Aorta (tissue), 5 donors: ENCODE measurements at regions not wholly inside any gene's neighbourhood (a gene's known extent, or its start where the extent isn't known, plus 50 kb on each side); places are given as distances from the start of the nearest gene placed in this dataset.

Source experiments
- ATAC-seq: fragments of 200-7000 bp; cut with Tn5 transposase; one replicate; pipeline ENCODE4 v1.9.1; 2022; ENCODE audit warnings: moderate library complexity; ENCODE audit not compliant: low FRiP score
- DNase-seq, 2 donors: peaks; one replicate each; pipeline ENCODE4 v3.0.0-alpha.2; 2020
- H3K27ac ChIP-seq, 2 donors: one replicate each; pipeline ENCODE4 v1.5.1; 2013; ENCODE audit warnings: low read length in 2 of 2, mild to moderate bottlenecking in 2 of 2, moderate library complexity in 2 of 2, control low read depth in 1 of 2, inconsistent platforms in 1 of 2, low read depth in 1 of 2
- H3K27me3 ChIP-seq, 2 donors: one replicate each; pipeline ENCODE4 v1.6.1; 2013; ENCODE audit warnings: control low read depth in 1 of 2, low read length in 1 of 2, mild to moderate bottlenecking in 1 of 2, moderate library complexity in 1 of 2; ENCODE audit not compliant: insufficient read depth in 2 of 2, control insufficient read depth in 1 of 2
- H3K36me3 ChIP-seq, 2 donors: one replicate each; pipeline ENCODE4 v1.6.1; 2013; ENCODE audit warnings: control low read depth in 1 of 2, low read length in 1 of 2, mild to moderate bottlenecking in 1 of 2; ENCODE audit not compliant: insufficient read depth in 2 of 2, control insufficient read depth in 1 of 2
- H3K4me1 ChIP-seq, 2 donors: one replicate each; pipeline ENCODE4 v1.6.1; 2013; ENCODE audit warnings: low read length in 2 of 2, control low read depth in 1 of 2, mild to moderate bottlenecking in 1 of 2, moderate library complexity in 1 of 2; ENCODE audit not compliant: insufficient read depth in 2 of 2, control insufficient read depth in 1 of 2
- H3K4me3 ChIP-seq, 2 donors: one replicate each; pipeline ENCODE4 v1.5.1; 2013; ENCODE audit warnings: low read length in 2 of 2, control low read depth in 1 of 2, mild to moderate bottlenecking in 1 of 2
- H3K9me3 ChIP-seq: one replicate; pipeline ENCODE4 v1.6.1; 2013; ENCODE audit warnings: mild to moderate bottlenecking, low read length; ENCODE audit not compliant: control insufficient read depth
- WGBS, 2 donors: extraction: QIAGEN DNeasy Blood & Tissue Kit; methylation state at CpG; one replicate each; pipeline ENCODE4 v1.1.7; 2013; 5-methylcytosine and 5-hydroxymethylcytosine counted together
- intact Hi-C, 2 donors: fragments of 100-400 bp; cut with DNase I; formaldehyde crosslinking; loops; one replicate each; pipeline versions ENCODE4 v1.14.2 to v1.15.0; 2022
- donor health status: healthy with polysubstance abuse.
- donor health status: Bipolar disorder and iron deficiency.
- donor health status: DM: no; HTN: no; CAD: no.
- donor health status: DM: no; HTN: no; CAD: no.
- donor health status: DM: yes; HTN: yes; CAD: no.

DNA sequence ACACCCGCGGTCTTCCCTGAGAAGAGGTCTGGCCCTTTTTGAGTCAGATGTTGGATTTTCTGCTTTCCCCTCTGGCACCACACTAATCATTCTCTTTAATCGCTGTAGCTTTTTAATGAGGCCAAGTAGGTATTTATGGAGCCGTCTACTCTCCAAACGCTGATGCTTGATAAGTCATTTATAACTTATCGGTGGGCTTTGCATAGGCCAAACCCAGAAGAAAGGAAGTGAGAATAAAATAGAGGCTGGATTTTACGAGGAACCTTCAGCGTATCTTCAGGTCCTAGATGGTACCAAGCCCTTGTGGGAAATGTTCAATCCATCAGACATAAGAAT lies 142.5 kb upstream of the CTAGE1 start:
- DNase-seq = no peak
- Histone ChIP-seq H3K4me1 (peaks cover 0 to 5% of the 10 kb centered on the region in 2 donors), H3K27me3 (no peaks in the 10 kb centered on the region), H3K4me3 (peak overlapping the region; percentile 31 to 61), H3K27ac (peak overlapping the region; percentile 24 to 97), H3K9me3 (no peaks in the 10 kb centered on the region), H3K36me3 (no peaks in the 10 kb centered on the region)
- ATAC-seq = no peak
- intact Hi-C loops = loop anchor here (5.0 to 10.0 kb wide), 2 partner anchors 563 to 665 kb away; no protein-coding TSS in a partner anchor
- WGBS, 2 donors = 4 to 5% methylated on average over 8 of the region's 8 CpGs

DNA sequence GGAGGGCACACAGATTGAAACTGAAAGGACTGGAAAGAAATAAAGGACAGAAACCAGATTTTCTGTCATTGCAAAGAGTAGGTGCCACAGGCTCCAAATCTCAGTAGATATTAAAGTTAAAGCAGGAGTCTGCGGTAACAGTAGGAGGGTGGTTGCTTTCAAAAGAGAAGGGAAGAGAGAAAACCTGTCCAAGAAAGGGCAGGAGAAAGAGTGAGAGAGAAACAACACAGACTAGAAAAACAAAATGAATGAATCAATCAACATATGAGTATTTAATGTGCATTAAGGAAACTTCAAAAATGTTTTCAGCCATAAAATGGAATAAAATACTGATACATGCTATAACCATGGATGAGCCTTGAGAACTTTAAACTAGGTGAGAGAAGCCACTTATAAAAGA lies 143.1 kb upstream of the CTAGE1 start:
- Histone ChIP-seq H3K36me3 (no peaks in the 10 kb centered on the region), H3K4me1 (peaks cover 0 to 5% of the 10 kb centered on the region in 2 donors), H3K9me3 (no peaks in the 10 kb centered on the region), H3K4me3 (peak overlapping the region in 1 of 2 donors; percentile 61), H3K27me3 (no peaks in the 10 kb centered on the region), H3K27ac (peak overlapping the region in 1 of 2 donors; percentile 24)
- 17 to 22% methylated on average over 1 of the region's 1 CpG for WGBS, 2 donors
- no peak for ATAC-seq
- no peak for DNase-seq
- intact Hi-C loops = loop anchor here (5.0 to 10.0 kb wide), 2 partner anchors 563 to 666 kb away; no protein-coding TSS in a partner anchor

DNA sequence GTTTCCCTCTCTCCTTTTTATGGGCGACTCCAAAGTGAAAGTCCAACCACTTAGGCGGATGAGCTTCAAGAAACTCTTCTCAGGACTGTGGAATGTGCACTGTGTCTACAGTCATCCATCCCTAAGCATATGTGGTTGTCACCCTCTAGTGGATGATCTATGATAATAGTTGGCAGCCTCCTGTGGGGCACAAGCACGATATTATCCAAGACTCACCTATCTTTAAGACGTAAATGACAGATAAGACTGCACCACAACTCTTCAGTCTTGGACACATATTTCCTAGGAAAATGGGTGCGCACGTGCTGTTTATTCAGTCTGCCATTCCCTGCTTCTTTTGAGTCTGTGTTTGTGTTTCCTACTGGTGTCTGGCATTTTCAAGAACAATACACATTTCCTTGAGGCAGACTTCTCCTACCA lies 145.5 kb upstream of the CTAGE1 start:
- no peak for DNase-seq
- H3K36me3 ChIP-seq = no peaks in the 10 kb centered on the region
- H3K4me1 ChIP-seq = peaks cover 0 to 5% of the 10 kb centered on the region in 2 donors
- no peaks in the 10 kb centered on the region for H3K27me3 ChIP-seq
- H3K9me3 ChIP-seq = no peaks in the 10 kb centered on the region
- H3K27ac ChIP-seq = peak overlapping the region in 1 of 2 donors; percentile 25
- ATAC-seq = peak; percentile 83
- intact Hi-C loops = loop anchor here (5.0 to 10.0 kb wide), 2 partner anchors 566 to 668 kb away; no protein-coding TSS in a partner anchor
- 0 to 2% methylated on average over 6 of the region's 6 CpGs for WGBS, 2 donors
- H3K4me3 ChIP-seq = peak overlapping the region in 1 of 2 donors; percentile 21

DNA sequence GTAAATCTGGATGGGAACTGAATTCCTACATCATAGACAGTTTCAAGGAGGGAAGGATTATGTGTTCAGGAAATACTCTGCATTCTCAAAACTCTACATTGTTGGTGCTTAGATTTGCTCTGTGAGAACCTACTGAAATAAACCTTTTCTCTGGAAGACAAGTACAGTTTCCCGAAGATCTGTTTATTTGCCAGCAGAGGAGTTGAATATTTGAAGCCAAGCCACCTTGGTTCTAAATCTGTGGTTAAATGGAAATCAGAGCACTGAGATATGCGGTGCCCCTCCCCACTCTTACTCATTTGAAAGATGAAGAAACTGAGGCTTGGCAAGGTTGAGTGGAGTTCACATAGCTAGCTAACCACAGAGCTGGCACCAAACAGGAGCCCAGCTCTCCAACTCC lies 146.3 kb upstream of the CTAGE1 start:
- ATAC-seq = no peak
- H3K27ac ChIP-seq = no peak overlapping the region

DNA sequence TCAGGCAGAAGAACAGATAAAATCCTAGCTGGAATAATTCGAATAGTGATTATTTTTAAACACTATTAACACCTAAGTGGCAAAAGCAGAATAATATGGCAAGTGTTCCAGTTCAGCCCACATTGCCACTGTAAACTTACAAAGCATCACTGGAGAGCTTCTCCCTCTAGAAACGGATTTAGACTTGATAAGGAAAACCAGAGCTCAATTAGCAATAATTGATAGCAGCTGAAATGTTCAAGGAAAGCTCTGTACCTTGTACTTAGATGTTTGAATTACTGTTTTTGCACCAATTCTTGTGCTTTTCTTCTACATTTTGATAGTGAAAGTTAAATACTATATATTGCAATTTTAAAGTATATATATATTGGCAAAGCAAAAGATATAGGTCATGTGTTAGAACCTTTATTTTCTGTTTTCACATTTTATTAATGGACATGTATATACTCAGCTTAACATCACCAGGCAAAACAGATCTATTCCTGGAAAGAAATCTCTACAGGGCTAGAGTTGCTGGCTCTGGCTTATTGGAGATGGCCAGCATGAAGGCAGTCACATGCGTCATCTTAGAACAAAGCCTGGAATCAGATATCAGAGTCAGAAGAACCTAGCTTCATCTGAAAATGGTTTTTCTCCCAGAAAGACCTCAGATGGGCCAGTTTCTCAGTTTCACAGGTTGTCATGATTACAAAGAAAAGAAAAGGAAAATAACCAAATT lies 149.1 kb upstream of the CTAGE1 start:
- H3K4me3 ChIP-seq = no peak overlapping the region
- WGBS, 2 donors = 31 to 43% methylated on average over 3 of the region's 3 CpGs
- intact Hi-C loops = loop anchor here in 1 of 2 donors (10.0 kb wide), 1 partner anchor 672 kb away; no protein-coding TSS in a partner anchor
- no peaks in the 10 kb centered on the region for H3K36me3 ChIP-seq
- no peaks in the 10 kb centered on the region for H3K27me3 ChIP-seq
- H3K4me1 ChIP-seq = peaks cover 0 to 5% of the 10 kb centered on the region in 2 donors
- no peak overlapping the region for H3K27ac ChIP-seq
- no peak for DNase-seq
- no peaks in the 10 kb centered on the region for H3K9me3 ChIP-seq
- ATAC-seq = no peak

More for the DNA sequence above, 146.3 kb upstream of the CTAGE1 start:
- no peaks in the 10 kb centered on the region for H3K36me3 ChIP-seq
- no peak overlapping the region for H3K4me3 ChIP-seq
- DNase-seq = no peak
- intact Hi-C loops = loop anchor here (5.0 to 10.0 kb wide), 2 partner anchors 567 to 669 kb away; no protein-coding TSS in a partner anchor
- H3K9me3 ChIP-seq = no peaks in the 10 kb centered on the region
- H3K27me3 ChIP-seq = no peaks in the 10 kb centered on the region
- WGBS, 2 donors = 29 to 35% methylated on average over 2 of the region's 2 CpGs
- H3K4me1 ChIP-seq = peaks cover 0 to 5% of the 10 kb centered on the region in 2 donors

DNA sequence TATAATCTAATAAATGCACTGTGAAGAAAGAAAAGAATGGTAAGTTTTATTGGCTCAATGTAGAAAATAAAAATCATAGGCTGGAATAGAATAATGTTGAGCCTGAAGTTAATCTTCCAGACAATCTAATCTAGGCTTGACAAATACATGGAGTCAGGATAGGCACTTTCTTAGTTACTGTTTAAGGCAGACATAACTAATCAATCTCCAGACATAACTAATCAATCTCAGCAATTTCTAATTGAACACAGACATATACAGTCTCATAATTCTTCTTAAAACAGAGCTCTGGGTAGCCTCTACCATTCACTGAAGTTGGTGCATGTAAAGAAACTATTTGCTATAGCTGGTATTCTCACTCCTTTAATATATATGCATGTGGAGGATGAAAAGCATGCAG lies 150.1 kb upstream of the CTAGE1 start:
- Histone ChIP-seq H3K36me3 (no peaks in the 10 kb centered on the region), H3K4me1 (peaks cover 0 to 5% of the 10 kb centered on the region in 2 donors), H3K9me3 (no peaks in the 10 kb centered on the region), H3K27ac (no peak overlapping the region), H3K27me3 (no peaks in the 10 kb centered on the region), H3K4me3 (no peak overlapping the region)
- DNase-seq (no peak), ATAC-seq (no peak)
- intact Hi-C loops = loop anchor here in 1 of 2 donors (10.0 kb wide), 1 partner anchor 673 kb away; no protein-coding TSS in a partner anchor

DNA sequence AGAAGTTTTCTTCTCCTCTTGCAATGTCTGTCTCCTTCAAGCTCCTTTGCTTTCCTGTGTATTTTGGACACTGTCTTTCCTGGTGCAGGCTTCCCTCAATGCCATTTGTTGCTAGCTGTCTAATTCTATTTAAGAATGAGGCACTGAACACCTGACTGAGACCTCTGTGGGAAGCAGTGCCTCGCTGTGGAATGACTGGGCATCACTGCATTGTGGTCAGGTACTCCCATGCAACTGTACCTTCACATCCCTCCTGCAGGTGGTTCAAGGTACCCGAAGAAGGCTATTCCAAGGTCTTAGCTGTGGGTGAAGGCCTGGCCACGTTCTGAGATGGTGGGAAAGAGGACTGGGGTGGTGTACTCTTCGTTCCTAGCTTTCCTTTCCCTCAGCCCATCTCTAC lies 152.8 kb upstream of the CTAGE1 start:
- intact Hi-C loops = no loop called here
- no peaks in the 10 kb centered on the region for H3K4me1 ChIP-seq
- H3K4me3 ChIP-seq = no peak overlapping the region
- no peak for DNase-seq
- no peaks in the 10 kb centered on the region for H3K9me3 ChIP-seq
- no peaks in the 10 kb centered on the region for H3K27me3 ChIP-seq
- ATAC-seq = no peak
- no peaks in the 10 kb centered on the region for H3K36me3 ChIP-seq
- 89 to 93% methylated on average over 4 of the region's 4 CpGs for WGBS, 2 donors
- H3K27ac ChIP-seq = no peak overlapping the region

DNA sequence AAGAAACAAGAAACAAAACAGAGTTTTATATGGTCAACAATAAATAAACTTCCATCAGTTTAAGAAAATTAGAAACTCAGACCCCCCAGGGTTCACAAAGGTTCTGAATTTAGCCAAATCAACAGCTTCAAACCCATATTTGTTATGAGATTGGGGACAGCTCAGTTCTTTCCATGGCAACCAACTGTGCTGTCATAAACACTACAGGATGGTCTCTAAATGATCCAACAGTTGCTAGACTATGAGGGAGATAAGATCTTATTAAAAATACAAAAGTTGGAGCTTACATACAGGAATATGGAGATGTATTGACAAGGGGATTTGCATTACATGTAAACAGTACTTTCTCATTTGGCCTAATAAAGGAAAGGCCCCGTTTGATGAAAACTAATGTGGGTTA lies 154.6 kb upstream of the CTAGE1 start:
- H3K36me3 ChIP-seq = no peaks in the 10 kb centered on the region
- H3K27me3 ChIP-seq = no peaks in the 10 kb centered on the region
- no peak overlapping the region for H3K4me3 ChIP-seq
- H3K4me1 ChIP-seq = no peaks in the 10 kb centered on the region
- whole genome bisulfite sequencing, 2 donors = 26 to 46% methylated on average over 1 of the region's 1 CpG
- no peaks in the 10 kb centered on the region for H3K9me3 ChIP-seq
- no peak for ATAC-seq
- no peak overlapping the region for H3K27ac ChIP-seq
- intact Hi-C loops = no loop called here
- DNase-seq = no peak

DNA sequence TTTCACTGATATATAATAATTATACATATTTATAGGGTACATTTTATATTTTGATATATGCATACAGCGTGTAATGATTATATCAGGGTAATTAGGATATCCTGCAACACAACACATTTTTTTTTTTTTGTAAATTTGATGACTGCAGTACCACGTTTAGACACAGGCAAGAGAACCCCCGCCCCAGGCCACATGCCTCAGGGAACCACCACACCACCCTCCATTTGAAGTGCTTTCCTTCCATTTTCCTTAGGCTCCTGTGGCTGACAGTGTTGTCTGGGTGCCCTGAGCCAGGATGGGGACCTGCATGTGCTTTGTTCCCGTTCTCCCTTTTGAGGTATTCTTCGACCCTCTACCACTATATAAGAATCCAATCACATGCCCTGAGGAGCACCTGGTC lies 161.6 kb upstream of the CTAGE1 start:
- no peak overlapping the region for H3K27ac ChIP-seq
- H3K4me1 ChIP-seq = no peaks in the 10 kb centered on the region
- H3K36me3 ChIP-seq = no peaks in the 10 kb centered on the region
- ATAC-seq (no peak), DNase-seq (no peak)
- H3K27me3 ChIP-seq = no peaks in the 10 kb centered on the region
- intact Hi-C loops = no loop called here
- no peaks in the 10 kb centered on the region for H3K9me3 ChIP-seq
- H3K4me3 ChIP-seq = no peak overlapping the region
- WGBS, 2 donors = 89 to 90% methylated on average over 5 of the region's 5 CpGs
